ENCODE measurements at regions not wholly inside any gene's neighbourhood (a gene's known extent, or its start where the extent isn't known, plus 50 kb on each side); places are given as distances from the start of the nearest gene placed in this dataset.

DNA sequence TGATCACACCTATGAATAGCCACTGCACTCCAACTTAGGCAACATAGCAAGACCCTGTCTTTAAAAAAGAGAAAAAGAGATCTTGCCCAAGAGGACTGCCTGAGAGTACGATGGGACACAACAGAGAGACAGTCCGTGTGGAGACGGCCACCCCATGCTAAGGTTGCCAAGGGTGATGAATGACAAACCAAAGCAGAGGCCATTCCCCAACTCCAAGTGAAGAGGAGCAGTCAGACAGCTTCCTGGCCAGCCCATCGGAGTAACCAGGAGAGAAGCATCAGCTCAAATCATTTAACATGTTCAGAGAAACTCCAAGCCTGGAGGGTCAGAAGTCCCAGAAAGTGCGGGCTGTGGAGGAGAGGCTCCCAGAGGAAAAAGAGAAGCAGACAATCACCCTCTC, 63.9 kb upstream of the SUB1 start:
- H2AFZ ChIP-seq (ENCODE audit: low read depth, low read length): no peak overlapping the region
- no peak overlapping the region for H3K4me2 ChIP-seq (ENCODE audit: low read length)
- H3K36me3 ChIP-seq (ENCODE audit: insufficient read depth, low read length): no peaks in the 10 kb centered on the region
- Mint-ChIP-seq H3K27ac (ENCODE audit: unreplicated experiment) (no peak overlapping the region), H3K36me3 (ENCODE audit: low read depth, unreplicated experiment) (no peaks in the 10 kb centered on the region), H3K4me3 (ENCODE audit: unreplicated experiment) (no peak overlapping the region), H3K27me3 (ENCODE audit: low read depth, unreplicated experiment) (no peaks in the 10 kb centered on the region), H3K9me3 (ENCODE audit: unreplicated experiment) (peaks cover 6% of the 10 kb centered on the region), H3K4me1 (ENCODE audit: low read depth, unreplicated experiment) (peaks cover 3% of the 10 kb centered on the region)
- FAIRE-seq (no peak), DNase-seq (ENCODE audit: low read depth) (no peak)
- TF ChIP-seq EZH2 (IDR thresholded peaks at IDR 0.05; ENCODE audit: insufficient read depth, low read length): no peak
- TF ChIP-seq, protein P1, sequence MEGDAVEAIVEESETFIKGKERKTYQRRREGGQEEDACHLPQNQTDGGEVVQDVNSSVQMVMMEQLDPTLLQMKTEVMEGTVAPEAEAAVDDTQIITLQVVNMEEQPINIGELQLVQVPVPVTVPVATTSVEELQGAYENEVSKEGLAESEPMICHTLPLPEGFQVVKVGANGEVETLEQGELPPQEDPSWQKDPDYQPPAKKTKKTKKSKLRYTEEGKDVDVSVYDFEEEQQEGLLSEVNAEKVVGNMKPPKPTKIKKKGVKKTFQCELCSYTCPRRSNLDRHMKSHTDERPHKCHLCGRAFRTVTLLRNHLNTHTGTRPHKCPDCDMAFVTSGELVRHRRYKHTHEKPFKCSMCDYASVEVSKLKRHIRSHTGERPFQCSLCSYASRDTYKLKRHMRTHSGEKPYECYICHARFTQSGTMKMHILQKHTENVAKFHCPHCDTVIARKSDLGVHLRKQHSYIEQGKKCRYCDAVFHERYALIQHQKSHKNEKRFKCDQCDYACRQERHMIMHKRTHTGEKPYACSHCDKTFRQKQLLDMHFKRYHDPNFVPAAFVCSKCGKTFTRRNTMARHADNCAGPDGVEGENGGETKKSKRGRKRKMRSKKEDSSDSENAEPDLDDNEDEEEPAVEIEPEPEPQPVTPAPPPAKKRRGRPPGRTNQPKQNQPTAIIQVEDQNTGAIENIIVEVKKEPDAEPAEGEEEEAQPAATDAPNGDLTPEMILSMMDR (IDR thresholded peaks at IDR 0.05; ENCODE audit: insufficient read depth, low read depth, low read length): no peak
- H3K4me1 ChIP-seq (ENCODE audit: insufficient read depth, low read length): peaks cover 10% of the 10 kb centered on the region
- no peaks in the 10 kb centered on the region for H4K20me1 ChIP-seq (ENCODE audit: insufficient read depth, low read length)
- no peak overlapping the region for H3K9ac ChIP-seq (ENCODE audit: low read length)
- no peaks in the 10 kb centered on the region for H3K79me2 ChIP-seq (ENCODE audit: insufficient read depth, low read length)
- H3K27me3 ChIP-seq (ENCODE audit: insufficient read depth, low read length): no peaks in the 10 kb centered on the region
- H3K9me3 ChIP-seq (ENCODE audit: insufficient read depth, low read depth, low read length): no peaks in the 10 kb centered on the region
- no peak overlapping the region for H3K27ac ChIP-seq (ENCODE audit: low read depth, low read length)
- H3K4me3 ChIP-seq (ENCODE audit: insufficient read depth, low read depth, low read length): no peak overlapping the region

DNA sequence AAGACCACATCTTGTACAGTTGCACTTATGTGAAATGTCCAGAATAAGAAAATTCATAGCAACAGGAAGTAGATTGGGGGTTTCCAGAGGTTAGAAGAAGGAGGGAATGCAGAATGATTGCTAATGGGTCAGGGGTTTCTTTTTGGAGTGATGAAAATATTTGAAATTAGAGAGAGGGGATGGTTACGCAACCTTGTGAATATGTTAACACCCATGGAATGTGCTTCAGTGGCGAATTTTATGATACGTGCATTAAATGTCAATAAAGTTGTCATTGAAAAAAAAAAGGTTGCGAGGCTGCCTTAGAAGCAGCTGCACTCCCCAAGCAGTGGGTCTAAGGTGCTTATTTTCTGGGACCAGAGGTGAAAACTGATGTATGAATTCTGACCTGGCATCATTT, 64.4 kb upstream of the SUB1 start:
- Histone ChIP-seq H3K4me1 (ENCODE audit: insufficient read depth, low read length) (peaks cover 10% of the 10 kb centered on the region), H2AFZ (ENCODE audit: low read depth, low read length) (no peak overlapping the region), H3K27ac (ENCODE audit: low read depth, low read length) (no peak overlapping the region), H4K20me1 (ENCODE audit: insufficient read depth, low read length) (no peaks in the 10 kb centered on the region), H3K4me3 (ENCODE audit: insufficient read depth, low read depth, low read length) (no peak overlapping the region), H3K4me2 (ENCODE audit: low read length) (no peak overlapping the region), H3K9me3 (ENCODE audit: insufficient read depth, low read depth, low read length) (no peaks in the 10 kb centered on the region), H3K9ac (ENCODE audit: low read length) (no peak overlapping the region), H3K36me3 (ENCODE audit: insufficient read depth, low read length) (no peaks in the 10 kb centered on the region), H3K79me2 (ENCODE audit: insufficient read depth, low read length) (no peaks in the 10 kb centered on the region), H3K27me3 (ENCODE audit: insufficient read depth, low read length) (no peaks in the 10 kb centered on the region)
- Mint-ChIP-seq H3K27ac (ENCODE audit: unreplicated experiment) (no peak overlapping the region), H3K36me3 (ENCODE audit: low read depth, unreplicated experiment) (no peaks in the 10 kb centered on the region), H3K27me3 (ENCODE audit: low read depth, unreplicated experiment) (no peaks in the 10 kb centered on the region), H3K4me3 (ENCODE audit: unreplicated experiment) (no peak overlapping the region), H3K9me3 (ENCODE audit: unreplicated experiment) (peaks cover 6% of the 10 kb centered on the region), H3K4me1 (ENCODE audit: low read depth, unreplicated experiment) (peaks cover 3% of the 10 kb centered on the region)
- no peak for TF ChIP-seq EZH2 (IDR thresholded peaks at IDR 0.05; ENCODE audit: insufficient read depth, low read length)
- TF ChIP-seq, protein P1 (IDR thresholded peaks at IDR 0.05; ENCODE audit: insufficient read depth, low read depth, low read length): no peak
- DNase-seq (ENCODE audit: low read depth): no peak
- FAIRE-seq: no peak

DNA sequence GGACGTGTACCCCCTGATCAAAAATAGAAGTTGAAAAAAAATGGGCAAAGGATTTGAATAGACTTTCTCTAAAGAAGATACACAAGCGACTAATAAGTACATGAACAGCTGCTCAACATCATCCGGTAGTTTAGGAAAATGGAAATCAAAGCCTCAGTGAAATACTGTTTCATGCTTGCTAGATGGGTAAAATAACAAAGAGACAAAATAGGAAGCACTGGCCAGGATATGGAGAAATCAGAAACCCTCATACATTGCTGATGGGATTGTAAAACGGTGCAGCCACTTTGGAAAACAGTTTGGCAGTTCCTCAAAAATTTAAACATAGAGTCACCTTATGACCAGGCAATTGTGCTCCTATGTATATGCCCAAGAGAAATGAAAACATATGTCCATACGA, 65.0 kb upstream of the SUB1 start:
- H3K79me2 ChIP-seq (ENCODE audit: insufficient read depth, low read length): no peaks in the 10 kb centered on the region
- peaks cover 10% of the 10 kb centered on the region for H3K4me1 ChIP-seq (ENCODE audit: insufficient read depth, low read length)
- H3K4me1 Mint-ChIP-seq (ENCODE audit: low read depth, unreplicated experiment): peaks cover 3% of the 10 kb centered on the region
- H3K36me3 ChIP-seq (ENCODE audit: insufficient read depth, low read length): no peaks in the 10 kb centered on the region
- DNase-seq (ENCODE audit: low read depth): no peak
- H2AFZ ChIP-seq (ENCODE audit: low read depth, low read length): no peak overlapping the region
- no peaks in the 10 kb centered on the region for H3K27me3 ChIP-seq (ENCODE audit: insufficient read depth, low read length)
- H3K27me3 Mint-ChIP-seq (ENCODE audit: low read depth, unreplicated experiment): no peaks in the 10 kb centered on the region
- H3K9me3 ChIP-seq (ENCODE audit: insufficient read depth, low read depth, low read length): no peaks in the 10 kb centered on the region
- H3K4me2 ChIP-seq (ENCODE audit: low read length): no peak overlapping the region
- H3K27ac Mint-ChIP-seq (ENCODE audit: unreplicated experiment): no peak overlapping the region
- H4K20me1 ChIP-seq (ENCODE audit: insufficient read depth, low read length): no peaks in the 10 kb centered on the region
- H3K9ac ChIP-seq (ENCODE audit: low read length): no peak overlapping the region
- FAIRE-seq: no peak
- no peak overlapping the region for H3K4me3 Mint-ChIP-seq (ENCODE audit: unreplicated experiment)
- H3K9me3 Mint-ChIP-seq (ENCODE audit: unreplicated experiment): peaks cover 6% of the 10 kb centered on the region
- TF ChIP-seq EZH2 (IDR thresholded peaks at IDR 0.05; ENCODE audit: insufficient read depth, low read length): no peak
- TF ChIP-seq, protein P1 (IDR thresholded peaks at IDR 0.05; ENCODE audit: insufficient read depth, low read depth, low read length): no peak
- H3K4me3 ChIP-seq (ENCODE audit: insufficient read depth, low read depth, low read length): no peak overlapping the region
- no peaks in the 10 kb centered on the region for H3K36me3 Mint-ChIP-seq (ENCODE audit: low read depth, unreplicated experiment)
- H3K27ac ChIP-seq (ENCODE audit: low read depth, low read length): no peak overlapping the region

Data from astrocyte (in vitro differentiated cells and primary cell).